ENCODE measurements at regions not wholly inside any gene's neighbourhood (a gene's known extent, or its start where the extent isn't known, plus 50 kb on each side); places are given as distances from the start of the nearest gene placed in this dataset.
"Not testable (repeated sequence)": the region's sequence is repeated elsewhere in the genome, so short reads cannot be mapped to it uniquely, and the experiment has no call there.

DNA sequence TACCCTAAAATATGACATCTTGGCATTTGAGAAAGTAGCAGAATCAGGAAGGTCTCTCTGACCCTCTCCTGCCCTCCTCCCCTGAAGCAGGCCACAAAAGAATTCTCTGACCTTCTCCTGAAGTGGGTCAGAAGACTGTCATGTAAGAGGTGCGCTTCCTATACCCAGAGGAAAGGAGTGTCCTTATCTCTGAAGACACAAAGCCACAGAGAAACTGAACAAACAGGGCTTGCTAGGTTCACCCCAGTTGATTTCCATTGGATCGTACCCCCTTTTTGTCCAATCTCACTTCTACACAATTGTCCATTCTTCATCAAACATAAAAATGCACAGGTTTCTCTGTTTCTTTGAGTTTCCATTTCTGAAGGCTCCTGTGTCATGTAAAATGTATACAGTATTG, 272.0 kb upstream of the SOX4 start:
- Mint-ChIP-seq H3K36me3 (ENCODE audit: low read depth) (no peaks in the 10 kb centered on the region), H3K4me1 (ENCODE audit: low read depth) (no peaks in the 10 kb centered on the region), H3K9me3 (peaks cover 10% of the 10 kb centered on the region), H3K4me3 (no peak overlapping the region), H3K27ac (no peak overlapping the region), H3K27me3 (ENCODE audit: low read depth) (no peaks in the 10 kb centered on the region)

DNA sequence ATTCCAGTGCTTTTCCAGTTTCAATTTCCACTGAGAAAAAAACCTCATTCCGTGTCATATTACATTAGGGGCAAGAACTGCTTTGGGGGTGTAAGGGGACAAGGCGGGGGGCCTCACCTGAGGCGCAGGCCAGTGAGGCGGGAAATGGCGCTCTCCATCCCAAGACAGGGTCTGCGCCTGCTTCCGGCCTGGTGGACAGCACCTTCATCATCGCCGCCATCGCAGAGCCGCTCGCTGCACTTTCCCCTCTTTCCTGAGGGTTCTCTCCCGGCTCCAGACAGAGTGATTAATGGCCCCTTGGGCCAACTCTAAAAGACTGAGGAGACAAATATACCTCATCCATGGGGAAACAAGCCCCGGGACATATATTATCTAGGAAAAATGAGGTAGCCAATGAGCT, 270.0 kb upstream of the SOX4 start:
- Mint-ChIP-seq H3K27me3 (ENCODE audit: low read depth) (no peaks in the 10 kb centered on the region), H3K9me3 (peaks cover 10% of the 10 kb centered on the region), H3K4me3 (no peak overlapping the region), H3K36me3 (ENCODE audit: low read depth) (no peaks in the 10 kb centered on the region), H3K27ac (no peak overlapping the region), H3K4me1 (ENCODE audit: low read depth) (no peaks in the 10 kb centered on the region)

DNA sequence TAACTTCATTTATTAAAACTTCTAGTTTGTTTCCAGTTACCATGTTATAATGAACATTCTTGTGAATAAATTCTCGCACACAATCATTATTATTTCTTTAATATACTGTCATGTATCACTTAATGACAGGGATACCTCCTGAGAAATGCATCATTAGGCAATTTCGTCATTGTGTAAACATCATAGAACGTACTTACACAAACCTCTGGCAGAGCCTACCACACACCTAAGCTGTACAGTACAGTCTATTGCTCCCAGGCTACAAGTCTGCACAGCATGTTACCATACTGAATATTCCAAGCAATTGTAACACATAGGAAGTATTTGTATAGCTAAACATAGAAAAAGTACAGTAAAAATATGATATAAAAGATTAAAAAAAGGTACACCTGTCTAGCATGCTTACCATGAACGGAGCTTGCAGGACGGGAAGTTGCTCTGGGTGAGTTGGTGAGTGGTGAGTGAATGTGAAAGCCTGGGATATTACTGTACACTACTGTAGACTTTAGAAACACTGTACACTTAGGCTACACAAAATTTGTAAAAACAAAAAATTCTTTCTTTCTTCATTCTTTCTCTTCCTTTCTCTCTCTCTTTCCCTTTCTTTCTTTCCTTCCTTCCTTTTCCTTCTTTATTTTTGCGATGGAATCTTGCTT, 268.2 kb upstream of the SOX4 start:
- Mint-ChIP-seq H3K4me1 (ENCODE audit: low read depth) (no peaks in the 10 kb centered on the region), H3K4me3 (no peak overlapping the region), H3K27ac (no peak overlapping the region), H3K27me3 (ENCODE audit: low read depth) (no peaks in the 10 kb centered on the region), H3K36me3 (ENCODE audit: low read depth) (no peaks in the 10 kb centered on the region), H3K9me3 (no peaks in the 10 kb centered on the region)

DNA sequence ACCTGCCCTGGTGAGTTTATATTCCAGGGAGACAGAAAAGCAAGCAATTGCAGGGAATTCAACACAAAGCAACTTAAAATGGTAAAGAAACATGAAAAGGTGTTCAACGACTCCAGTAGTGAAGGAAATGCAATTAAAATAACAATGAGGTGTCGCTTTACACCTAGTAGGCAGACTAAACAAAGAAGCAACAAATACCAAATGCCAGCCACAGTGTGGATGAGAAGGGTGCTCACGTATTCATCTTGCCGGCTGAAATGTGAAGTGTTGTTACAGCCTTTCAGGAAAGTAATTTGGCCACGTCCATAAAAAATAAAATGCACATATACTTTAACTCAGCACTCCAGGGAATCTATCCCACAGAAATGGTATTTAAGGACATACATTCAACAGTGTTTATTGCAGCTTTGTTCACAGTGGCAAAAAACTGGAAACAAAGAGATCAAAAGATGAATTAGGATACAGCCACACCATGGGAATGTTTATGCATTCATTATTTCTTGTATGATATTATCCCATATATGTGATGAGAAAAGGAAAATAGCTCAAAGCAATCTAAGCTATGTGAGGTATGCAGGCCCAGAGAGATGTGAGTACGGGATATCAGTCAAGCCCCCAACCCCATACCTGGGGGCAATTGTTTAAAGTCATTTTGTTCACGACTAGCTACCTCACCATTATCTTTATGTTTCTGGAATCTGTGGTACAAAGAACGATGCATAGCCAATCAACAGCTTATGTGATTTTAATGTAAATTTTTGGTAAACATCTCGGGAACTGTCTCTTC, 266.0 kb upstream of the SOX4 start:
- H3K4me1 Mint-ChIP-seq (ENCODE audit: low read depth): no peaks in the 10 kb centered on the region
- H3K9me3 Mint-ChIP-seq: no peaks in the 10 kb centered on the region

DNA sequence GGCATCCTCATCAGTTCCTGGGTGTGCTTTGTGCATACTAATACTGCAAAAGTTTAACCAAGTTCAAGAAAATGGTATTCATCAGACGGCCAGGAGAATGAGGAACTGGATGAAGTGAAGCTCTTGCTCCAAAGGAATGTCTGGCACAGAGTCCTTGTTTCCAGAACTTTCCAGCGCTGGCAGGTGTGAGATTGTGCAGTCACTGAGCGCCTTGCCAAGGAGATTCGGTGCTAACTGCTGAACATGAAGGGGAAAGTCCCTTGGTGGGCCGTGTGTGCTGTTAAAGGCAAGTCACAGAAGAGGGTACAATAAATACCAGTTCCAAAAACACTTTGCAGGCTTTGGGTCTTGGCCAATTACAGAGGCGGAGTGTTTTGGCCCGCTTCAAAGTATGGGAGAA, 262.3 kb upstream of the SOX4 start:
- Mint-ChIP-seq H3K36me3 (ENCODE audit: low read depth) (no peaks in the 10 kb centered on the region), H3K9me3 (no peaks in the 10 kb centered on the region), H3K27ac (no peak overlapping the region), H3K27me3 (ENCODE audit: low read depth) (no peaks in the 10 kb centered on the region), H3K4me1 (ENCODE audit: low read depth) (no peaks in the 10 kb centered on the region), H3K4me3 (no peak overlapping the region)

More for the DNA sequence above, 266.0 kb upstream of the SOX4 start:
- Mint-ChIP-seq H3K27ac (no peak overlapping the region), H3K4me3 (no peak overlapping the region), H3K27me3 (ENCODE audit: low read depth) (no peaks in the 10 kb centered on the region), H3K36me3 (ENCODE audit: low read depth) (no peaks in the 10 kb centered on the region)

DNA sequence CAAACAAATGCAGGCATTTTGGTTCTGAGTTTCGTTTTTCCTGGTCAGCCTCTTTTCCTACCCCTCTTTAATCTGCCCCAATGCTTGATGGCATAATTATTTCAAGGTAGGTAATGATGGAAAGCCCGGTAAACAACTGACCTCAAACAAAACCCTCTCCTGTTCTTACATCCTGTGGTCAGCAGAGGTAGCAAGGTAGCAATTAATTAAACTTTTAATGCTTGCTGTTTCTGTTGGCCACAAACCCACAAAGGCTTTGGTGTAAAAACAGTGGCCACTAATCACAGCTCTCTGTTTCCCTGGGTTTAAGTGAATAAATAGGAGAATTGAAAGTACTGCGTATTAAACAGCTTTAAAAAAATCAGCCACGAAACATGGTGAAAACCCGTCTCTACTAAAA, 261.5 kb upstream of the SOX4 start:
- Mint-ChIP-seq H3K27me3 (ENCODE audit: low read depth) (no peaks in the 10 kb centered on the region), H3K4me3 (no peak overlapping the region), H3K27ac (no peak overlapping the region), H3K4me1 (ENCODE audit: low read depth) (no peaks in the 10 kb centered on the region), H3K9me3 (no peaks in the 10 kb centered on the region), H3K36me3 (ENCODE audit: low read depth) (no peaks in the 10 kb centered on the region)

DNA sequence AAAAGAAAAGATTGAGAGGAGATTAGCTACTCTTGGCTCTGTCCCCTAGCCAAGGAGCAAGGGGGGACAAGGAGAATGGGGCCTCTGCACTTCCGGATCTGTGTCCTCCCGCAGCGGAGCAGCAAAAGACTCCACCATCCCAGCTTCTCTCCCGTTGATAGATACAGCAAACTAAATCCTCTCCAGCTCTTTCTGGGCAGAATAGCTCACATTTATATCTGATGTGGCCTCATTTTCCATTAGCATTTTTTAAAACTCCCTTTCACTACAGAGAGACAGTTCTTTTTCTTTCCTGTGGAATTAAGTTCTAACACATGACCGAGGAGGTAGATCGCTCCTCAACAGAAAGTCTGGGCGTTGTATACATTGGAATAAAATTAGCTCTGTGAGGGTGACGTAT, 260.9 kb upstream of the SOX4 start:
- H3K36me3 Mint-ChIP-seq (ENCODE audit: low read depth): no peaks in the 10 kb centered on the region
- no peak overlapping the region for H3K27ac Mint-ChIP-seq
- no peaks in the 10 kb centered on the region for H3K4me1 Mint-ChIP-seq (ENCODE audit: low read depth)
- H3K4me3 Mint-ChIP-seq: no peak overlapping the region
- H3K27me3 Mint-ChIP-seq (ENCODE audit: low read depth): no peaks in the 10 kb centered on the region
- H3K9me3 Mint-ChIP-seq: no peaks in the 10 kb centered on the region

DNA sequence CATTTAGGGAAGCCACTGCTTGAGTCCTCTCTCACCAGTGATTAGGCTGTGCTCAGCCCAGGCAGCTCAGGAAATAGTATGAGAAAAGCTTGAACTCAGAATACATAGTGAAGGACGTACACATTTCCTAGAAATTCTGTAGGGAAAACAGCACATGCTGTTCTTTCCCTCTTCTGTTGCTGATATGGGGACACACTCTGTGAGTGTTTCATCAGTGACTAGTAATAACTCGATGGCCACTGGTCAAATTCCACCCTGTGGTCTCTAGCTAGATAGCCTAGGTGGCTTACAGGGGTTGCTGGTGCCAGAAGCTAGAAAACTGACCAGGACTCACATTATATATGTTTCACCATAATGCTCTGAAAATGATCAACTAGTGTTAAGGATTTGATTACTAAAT, 259.8 kb upstream of the SOX4 start:
- no peak overlapping the region for H3K27ac Mint-ChIP-seq
- H3K36me3 Mint-ChIP-seq (ENCODE audit: low read depth): no peaks in the 10 kb centered on the region
- no peaks in the 10 kb centered on the region for H3K4me1 Mint-ChIP-seq (ENCODE audit: low read depth)
- H3K4me3 Mint-ChIP-seq: no peak overlapping the region
- H3K27me3 Mint-ChIP-seq (ENCODE audit: low read depth): no peaks in the 10 kb centered on the region
- H3K9me3 Mint-ChIP-seq: no peaks in the 10 kb centered on the region

DNA sequence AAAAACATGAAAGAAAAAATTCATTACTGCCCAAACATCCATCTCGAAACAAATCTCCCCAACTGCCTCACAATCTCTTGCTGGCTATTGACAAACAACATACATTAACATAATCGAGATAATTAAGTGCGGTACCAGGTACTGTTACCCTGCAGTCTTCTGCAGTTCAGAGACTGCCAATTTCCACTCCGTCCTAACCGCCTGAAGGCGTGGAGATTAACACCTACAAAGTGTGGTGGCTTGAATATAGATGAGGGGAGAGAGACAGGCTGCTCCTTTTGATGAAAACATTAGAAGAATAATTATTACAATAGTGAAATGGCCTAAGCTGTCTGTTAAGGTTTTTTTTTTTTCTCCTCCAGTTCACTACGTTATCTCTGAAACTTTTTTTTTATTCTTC, 258.9 kb upstream of the SOX4 start:
- Mint-ChIP-seq H3K27ac (no peak overlapping the region), H3K27me3 (ENCODE audit: low read depth) (no peaks in the 10 kb centered on the region), H3K9me3 (no peaks in the 10 kb centered on the region), H3K4me1 (ENCODE audit: low read depth) (no peaks in the 10 kb centered on the region), H3K4me3 (no peak overlapping the region), H3K36me3 (ENCODE audit: low read depth) (no peaks in the 10 kb centered on the region)

DNA sequence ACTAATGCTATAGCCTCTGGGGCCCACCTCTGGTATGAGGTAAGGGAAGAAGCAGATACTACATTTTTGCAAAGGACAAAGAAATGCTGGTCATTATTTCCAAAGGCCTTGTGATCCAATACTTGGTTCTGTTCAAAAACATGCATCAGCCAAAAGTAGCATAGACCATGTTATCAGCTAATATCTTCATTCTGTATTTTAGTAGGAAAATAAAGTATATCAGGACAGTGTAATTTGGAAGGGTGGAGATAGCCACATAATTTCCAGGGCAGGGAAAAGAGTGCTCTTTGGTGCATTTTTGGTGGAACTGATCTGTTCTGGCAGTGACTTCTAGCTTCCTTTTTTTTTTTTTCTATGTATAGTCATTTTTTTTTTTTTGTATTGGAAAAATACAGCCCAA, 258.0 kb upstream of the SOX4 start:
- no peak overlapping the region for H3K4me3 Mint-ChIP-seq
- H3K36me3 Mint-ChIP-seq (ENCODE audit: low read depth): no peaks in the 10 kb centered on the region
- H3K9me3 Mint-ChIP-seq: no peaks in the 10 kb centered on the region
- H3K27ac Mint-ChIP-seq: no peak overlapping the region
- H3K27me3 Mint-ChIP-seq (ENCODE audit: low read depth): no peaks in the 10 kb centered on the region
- H3K4me1 Mint-ChIP-seq (ENCODE audit: low read depth): no peaks in the 10 kb centered on the region

DNA sequence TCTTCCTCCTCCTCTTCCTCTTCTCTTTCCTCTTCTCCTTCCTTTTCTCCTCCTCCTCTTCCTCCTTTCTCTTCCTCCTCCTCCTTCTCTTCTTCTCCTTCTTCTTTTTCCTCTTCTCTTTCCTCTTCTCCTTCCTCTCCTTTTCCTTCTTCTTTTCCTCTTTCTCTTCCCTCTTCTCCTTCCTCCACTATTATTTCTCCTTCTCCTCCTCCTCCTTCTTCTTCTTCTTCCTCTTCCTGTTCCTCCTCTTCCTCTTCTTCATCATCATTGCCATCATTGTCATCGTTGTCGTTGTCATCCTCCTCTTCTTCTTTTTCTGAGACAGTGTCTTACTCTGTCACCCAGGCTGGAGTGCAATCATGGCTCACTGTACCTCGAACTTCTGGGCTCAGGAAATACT, 256.3 kb upstream of the SOX4 start:
- Mint-ChIP-seq H3K4me1 (ENCODE audit: low read depth) (no peaks in the 10 kb centered on the region), H3K27ac (no peak overlapping the region), H3K27me3 (ENCODE audit: low read depth) (no peaks in the 10 kb centered on the region), H3K4me3 (no peak overlapping the region), H3K36me3 (ENCODE audit: low read depth) (no peaks in the 10 kb centered on the region), H3K9me3 (no peaks in the 10 kb centered on the region)

DNA sequence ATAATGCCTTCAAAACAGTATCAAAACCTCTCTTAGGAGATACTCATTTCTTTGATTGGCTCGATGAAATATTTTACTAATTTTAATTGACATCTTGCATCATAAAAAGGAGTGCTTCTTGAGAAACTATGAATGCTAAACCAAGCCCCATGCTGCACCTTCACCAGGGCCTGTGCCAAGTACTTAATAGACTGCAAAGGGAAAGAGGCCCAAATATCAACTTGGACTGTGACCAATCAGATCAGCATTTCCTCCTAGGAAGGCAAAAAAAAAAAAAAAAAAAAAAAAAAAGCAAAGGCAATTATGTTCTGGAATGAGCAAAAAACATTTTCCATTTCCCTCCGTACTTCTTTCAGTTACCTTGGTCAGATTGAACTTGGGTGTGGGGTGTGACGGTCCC, 253.0 kb upstream of the SOX4 start:
- Mint-ChIP-seq H3K27ac (no peak overlapping the region), H3K27me3 (ENCODE audit: low read depth) (no peaks in the 10 kb centered on the region), H3K9me3 (peaks cover 4% of the 10 kb centered on the region), H3K4me3 (no peak overlapping the region), H3K36me3 (ENCODE audit: low read depth) (no peaks in the 10 kb centered on the region), H3K4me1 (ENCODE audit: low read depth) (no peaks in the 10 kb centered on the region)

DNA sequence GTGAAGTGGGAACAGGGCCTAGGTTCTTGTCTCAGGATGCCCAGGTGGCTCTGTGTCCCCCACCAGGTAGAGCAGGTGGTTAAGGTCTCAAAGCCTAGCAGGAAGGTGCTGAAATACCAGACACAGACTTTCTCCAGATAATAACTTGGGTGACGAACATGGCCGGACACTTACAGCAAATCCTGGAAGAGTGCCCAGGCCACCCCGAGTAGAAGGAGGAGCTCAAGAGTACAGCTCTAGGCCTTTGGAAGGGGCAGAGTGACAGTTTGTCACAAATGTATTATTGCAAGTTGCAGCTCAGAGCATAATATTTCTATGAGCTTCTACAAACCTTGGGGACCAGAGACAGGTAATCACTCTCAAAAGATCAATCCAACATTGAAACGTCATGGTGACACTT, 251.6 kb upstream of the SOX4 start:
- Mint-ChIP-seq H3K36me3 (ENCODE audit: low read depth) (no peaks in the 10 kb centered on the region), H3K27ac (no peak overlapping the region), H3K9me3 (peaks cover 4% of the 10 kb centered on the region), H3K4me3 (no peak overlapping the region), H3K27me3 (ENCODE audit: low read depth) (no peaks in the 10 kb centered on the region), H3K4me1 (ENCODE audit: low read depth) (no peaks in the 10 kb centered on the region)

DNA sequence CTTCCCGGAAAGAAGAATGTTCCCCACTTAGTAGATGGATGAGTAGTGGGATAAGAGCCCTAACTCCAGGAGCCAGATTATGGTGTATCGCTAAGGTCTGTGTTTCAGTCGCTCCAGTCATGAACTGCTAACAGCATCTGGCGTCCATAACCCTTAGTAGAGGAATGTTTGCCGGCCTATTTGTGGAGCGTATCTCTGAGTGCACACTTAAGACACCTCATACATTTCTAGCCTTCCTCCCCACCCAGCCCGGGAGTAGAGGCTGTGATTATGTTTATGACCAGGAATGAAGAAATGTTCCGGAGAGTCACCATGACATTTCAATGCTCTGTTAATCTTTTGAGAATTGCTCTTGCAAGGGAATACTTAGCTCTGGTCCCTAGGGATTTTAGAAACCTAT, 251.1 kb upstream of the SOX4 start:
- Mint-ChIP-seq H3K27ac (no peak overlapping the region), H3K36me3 (ENCODE audit: low read depth) (no peaks in the 10 kb centered on the region)

DNA sequence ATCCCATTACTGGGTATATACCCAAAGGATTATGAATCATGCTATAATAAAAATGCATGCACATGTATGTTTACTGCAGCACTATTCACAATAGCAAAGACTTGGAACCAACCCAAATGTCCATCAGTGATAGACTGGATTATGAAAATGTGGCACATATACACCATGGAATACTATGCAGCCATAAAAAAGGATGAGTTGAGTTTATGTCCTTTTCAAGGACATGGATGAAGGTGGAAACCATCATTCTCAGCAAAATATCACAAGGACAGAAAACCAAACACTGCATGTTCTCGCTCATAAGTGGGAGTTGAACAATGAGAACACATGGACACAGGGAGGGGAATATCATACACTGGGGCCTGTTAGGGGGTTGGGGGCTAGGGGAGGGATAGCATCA, 247.8 kb upstream of the SOX4 start:
- H3K4me3 Mint-ChIP-seq; H3K27ac Mint-ChIP-seq; H3K36me3 Mint-ChIP-seq (ENCODE audit: low read depth); H3K27me3 Mint-ChIP-seq (ENCODE audit: low read depth); H3K9me3 Mint-ChIP-seq; H3K4me1 Mint-ChIP-seq (ENCODE audit: low read depth): not testable (repeated sequence)

More for the DNA sequence above, 251.1 kb upstream of the SOX4 start:
- H3K4me3 Mint-ChIP-seq: no peak overlapping the region
- H3K4me1 Mint-ChIP-seq (ENCODE audit: low read depth): no peaks in the 10 kb centered on the region
- H3K27me3 Mint-ChIP-seq (ENCODE audit: low read depth): no peaks in the 10 kb centered on the region
- H3K9me3 Mint-ChIP-seq: peaks cover 4% of the 10 kb centered on the region
